Ovary (tissue), 7 donors: ENCODE measurements at regions not wholly inside any gene's neighbourhood (a gene's known extent, or its start where the extent isn't known, plus 50 kb on each side); places are given as distances from the start of the nearest gene placed in this dataset.

ENCODE experiments used
- DNase-seq, 5 donors: peaks; one replicate each; pipeline ENCODE4 v3.0.0-alpha.2; 2019 to 2020
- H3K27ac ChIP-seq, 2 donors: fragments of 200-600 bp; one replicate each; pipeline versions ENCODE4 v1.5.1 to v1.8.0; 2019 to 2022
- H3K27me3 ChIP-seq: fragments of 200-600 bp; one replicate; pipeline ENCODE4 v1.8.0; 2022
- H3K36me3 ChIP-seq: fragments of 200-600 bp; sonication (generic); one replicate; pipeline ENCODE4 v1.5.1; 2019
- H3K4me1 ChIP-seq: one replicate; pipeline ENCODE4 v1.8.1; 2013; ENCODE audit warnings: mild to moderate bottlenecking, moderate library complexity; ENCODE audit not compliant: insufficient read depth
- H3K4me3 ChIP-seq: fragments of 200-600 bp; sonication (generic); one replicate; pipeline ENCODE4 v1.5.1; 2017
- H3K9me3 ChIP-seq, 2 donors: fragments of 200-600 bp in 1 of 2; sonication (generic) in 1 of 2; one replicate each; pipeline versions ENCODE4 v1.5.1 to v1.8.1; 2013 to 2019; ENCODE audit warnings: mild to moderate bottlenecking in 1 of 2, moderate library complexity in 1 of 2
- CTCF ChIP-seq, 3 donors: fragments of 450-650 bp in 2 of 3; fragments of 200-600 bp in 1 of 3; IDR thresholded peaks; one replicate each; pipeline versions ENCODE4 v1.5.1 to v1.8.0; 2016 to 2022; ENCODE audit warnings: antibody characterized with exemption in 3 of 3, mild to moderate bottlenecking in 1 of 3
- EP300 ChIP-seq: sonication (generic); formaldehyde crosslinking; IDR thresholded peaks from one replicate; pipeline ENCODE4 v1.6.1; 2017; ENCODE audit warnings: antibody characterized with exemption
- POLR2A ChIP-seq: fragments of 450-650 bp; IDR thresholded peaks from one replicate; pipeline ENCODE4 v1.6.1; 2017; ENCODE audit warnings: antibody characterized with exemption, mild to moderate bottlenecking, moderate library complexity
- whole genome bisulfite sequencing, 3 donors: extraction: QIAGEN DNeasy Blood & Tissue Kit in 1 of 3; methylation state at CpG; one replicate each; pipeline versions ENCODE4 v1.1.5 to v1.1.7; 2013 to 2017; 5-methylcytosine and 5-hydroxymethylcytosine counted together
- intact Hi-C, 4 donors: fragments of 100-400 bp; cut with DNase I; formaldehyde crosslinking; loops; one replicate each; pipeline versions ENCODE4 v1.11.0 to v1.15.1; 2022 to 2023
- donor health status: DM: no; HTN: no; CAD: no; lungs with moderate emphysema.
- donor health status: DM: no; HTN: no; CAD: no.
- donor health status: Bipolar disorder and iron deficiency.
- donor health status: DM: no; HTN: no; CAD: no.
- donor health status: DM: yes; HTN: yes; CAD: no.

- Histone ChIP-seq H3K9me3 (no peaks in the 10 kb centered on the region), H3K27me3 (no peaks in the 10 kb centered on the region), H3K36me3 (no peaks in the 10 kb centered on the region), H3K4me1 (no peaks in the 10 kb centered on the region), H3K27ac (no peak overlapping the region), H3K4me3 (no peak overlapping the region)
- DNase-seq, result no peak
- WGBS, 3 donors, result 13 to 22% (median 16%) methylated on average over 9 of the region's 9 CpGs
- no peak for TF ChIP-seq CTCF (IDR thresholded peaks at IDR 0.05)
- no peak for TF ChIP-seq EP300
- TF ChIP-seq POLR2A, result no peak
- intact Hi-C loops, result no loop called here
Observed at GRCh38 chr17:5931616-5932015, 138.6 kb upstream of the WSCD1 start.

GRCh38 chr17:5933430-5933829 is 136.7 kb upstream of the WSCD1 start:
- DNase-seq, result no peak
- no peak overlapping the region for H3K4me3 ChIP-seq
- WGBS, 3 donors, result 70 to 79% (median 75%) methylated on average over 7 of the region's 7 CpGs
- TF ChIP-seq EP300 (no peak), CTCF (IDR thresholded peaks at IDR 0.05) (no peak), POLR2A (no peak)
- no peaks in the 10 kb centered on the region for H3K4me1 ChIP-seq
- H3K36me3 ChIP-seq, result no peaks in the 10 kb centered on the region
- no peaks in the 10 kb centered on the region for H3K9me3 ChIP-seq
- H3K27me3 ChIP-seq, result no peaks in the 10 kb centered on the region
- intact Hi-C loops, result no loop called here
- no peak overlapping the region for H3K27ac ChIP-seq

GRCh38 chr17:5941258-5941657 is 128.9 kb upstream of the WSCD1 start:
- no peak for TF ChIP-seq CTCF (IDR thresholded peaks at IDR 0.05)
- no peak for TF ChIP-seq POLR2A
- no peak for TF ChIP-seq EP300
- Histone ChIP-seq H3K36me3 (no peaks in the 10 kb centered on the region), H3K4me3 (no peak overlapping the region), H3K4me1 (no peaks in the 10 kb centered on the region), H3K27ac (no peak overlapping the region), H3K27me3 (no peaks in the 10 kb centered on the region), H3K9me3 (no peaks in the 10 kb centered on the region)
- intact Hi-C loops, result no loop called here
- 83 to 89% (median 85%) methylated on average over 5 of the region's 5 CpGs for WGBS, 3 donors
- no peak for DNase-seq

GRCh38 chr17:5942687-5943086 is 127.5 kb upstream of the WSCD1 start:
- Histone ChIP-seq H3K27me3 (no peaks in the 10 kb centered on the region), H3K4me3 (no peak overlapping the region), H3K4me1 (no peaks in the 10 kb centered on the region), H3K9me3 (no peaks in the 10 kb centered on the region), H3K27ac (no peak overlapping the region), H3K36me3 (no peaks in the 10 kb centered on the region)
- WGBS, 3 donors, result 10 to 23% (median 10%) methylated on average over 7 of the region's 7 CpGs
- no peak for DNase-seq
- TF ChIP-seq CTCF (IDR thresholded peaks at IDR 0.05) (no peak), EP300 (no peak), POLR2A (no peak)
- intact Hi-C loops, result no loop called here

- no peaks in the 10 kb centered on the region for H3K27me3 ChIP-seq
- TF ChIP-seq POLR2A, result no peak
- TF ChIP-seq CTCF (IDR thresholded peaks at IDR 0.05), result no peak
- TF ChIP-seq EP300, result no peak
- H3K36me3 ChIP-seq, result no peaks in the 10 kb centered on the region
- intact Hi-C loops, result no loop called here
- no peaks in the 10 kb centered on the region for H3K9me3 ChIP-seq
- H3K4me3 ChIP-seq, result no peak overlapping the region
- no peak overlapping the region for H3K27ac ChIP-seq
- no peaks in the 10 kb centered on the region for H3K4me1 ChIP-seq
- WGBS, 3 donors, result 3 to 22% (median 5%) methylated on average over 7 of the region's 7 CpGs
- DNase-seq, result no peak
Observed at GRCh38 chr17:5943232-5943631, 126.9 kb upstream of the WSCD1 start.
